ENCODE measurements at regions not wholly inside any gene's neighbourhood (a gene's known extent, or its start where the extent isn't known, plus 50 kb on each side); places are given as distances from the start of the nearest gene placed in this dataset.
A peak's percentile ranks its signal among the peaks of the same experiment; 100 is the strongest.

- no peak for DNase-seq (ENCODE audit: low read depth)
- no peak for TF ChIP-seq CTCF (IDR thresholded peaks at IDR 0.05; ENCODE audit: low read length, missing control alignments)
- no peak overlapping the region for H3K4me3 ChIP-seq (replicated peaks; ENCODE audit: low read depth, low read length)
Observed at GRCh38 chr9:24625097-24625496, 79.4 kb upstream of the IZUMO3 start.

- no peak for DNase-seq (ENCODE audit: low read depth)
- no peak overlapping the region for H3K4me3 ChIP-seq (replicated peaks; ENCODE audit: low read depth, low read length)
- no peak for TF ChIP-seq CTCF (IDR thresholded peaks at IDR 0.05; ENCODE audit: low read length, missing control alignments)
Observed at GRCh38 chr9:24624481-24624880, 78.8 kb upstream of the IZUMO3 start.

- no peak for DNase-seq (ENCODE audit: low read depth)
- H3K4me3 ChIP-seq (replicated peaks; ENCODE audit: low read depth, low read length), result no peak overlapping the region
- TF ChIP-seq CTCF (IDR thresholded peaks at IDR 0.05; ENCODE audit: low read length, missing control alignments), result no peak
Observed at GRCh38 chr9:24620741-24621140, 75.0 kb upstream of the IZUMO3 start.

- TF ChIP-seq CTCF (IDR thresholded peaks at IDR 0.05; ENCODE audit: low read length, missing control alignments), result no peak
- no peak for DNase-seq (ENCODE audit: low read depth)
- no peak overlapping the region for H3K4me3 ChIP-seq (replicated peaks; ENCODE audit: low read depth, low read length)
Observed at GRCh38 chr9:24616863-24617262, 71.2 kb upstream of the IZUMO3 start.

- peak; percentile 3 for DNase-seq (ENCODE audit: low read depth)
- TF ChIP-seq CTCF (IDR thresholded peaks at IDR 0.05; ENCODE audit: low read length, missing control alignments), result no peak
Observed at GRCh38 chr9:24614070-24614469, 68.4 kb upstream of the IZUMO3 start.

GRCh38 chr9:24608599-24608998 is 62.9 kb upstream of the IZUMO3 start:
- no peak for DNase-seq (ENCODE audit: low read depth)
- no peak overlapping the region for H3K4me3 ChIP-seq (replicated peaks; ENCODE audit: low read depth, low read length)
- no peak for TF ChIP-seq CTCF (IDR thresholded peaks at IDR 0.05; ENCODE audit: low read length, missing control alignments)

More at GRCh38 chr9:24614070-24614469, 68.4 kb upstream of the IZUMO3 start:
- no peak overlapping the region for H3K4me3 ChIP-seq (replicated peaks; ENCODE audit: low read depth, low read length)

- no peak for TF ChIP-seq CTCF (IDR thresholded peaks at IDR 0.05; ENCODE audit: low read length, missing control alignments)
- DNase-seq (ENCODE audit: low read depth), result peak; percentile 24
- H3K4me3 ChIP-seq (replicated peaks; ENCODE audit: low read depth, low read length), result no peak overlapping the region
Observed at GRCh38 chr9:24602693-24603352, 57.1 kb upstream of the IZUMO3 start.

Measured in fibroblast of pulmonary artery (primary cell).